ENCODE measurements at regions not wholly inside any gene's neighbourhood (a gene's known extent, or its start where the extent isn't known, plus 50 kb on each side); places are given as distances from the start of the nearest gene placed in this dataset.

- DNase-seq = peak; percentile 3
Measured at GRCh38 chr10:43992816-43993215, 344.1 kb upstream of the ZNF32 start.

GRCh38 chr10:43986374-43986773 is 337.7 kb upstream of the ZNF32 start:
- DNase-seq = no peak

- DNase-seq = no peak
Measured at GRCh38 chr10:43985941-43986340, 337.3 kb upstream of the ZNF32 start.

GRCh38 chr10:43983856-43984271 is 335.2 kb upstream of the ZNF32 start:
- DNase-seq = no peak

GRCh38 chr10:43983405-43983804 is 334.7 kb upstream of the ZNF32 start:
- no peak for DNase-seq

GRCh38 chr10:43982250-43982649 is 333.6 kb upstream of the ZNF32 start:
- peak; percentile 6 for DNase-seq

GRCh38 chr10:43981696-43982095 is 333.0 kb upstream of the ZNF32 start:
- no peak for DNase-seq

GRCh38 chr10:43981232-43981631 is 332.6 kb upstream of the ZNF32 start:
- peak; percentile 8 for DNase-seq

GRCh38 chr10:43980715-43981114 is 332.0 kb upstream of the ZNF32 start:
- peak; percentile 15 for DNase-seq

- DNase-seq = peak; percentile 29
Measured at GRCh38 chr10:43980313-43980712, 331.6 kb upstream of the ZNF32 start.

- peak; percentile 1 for DNase-seq
Measured at GRCh38 chr10:43979551-43979950, 330.9 kb upstream of the ZNF32 start.

GRCh38 chr10:43978936-43979335 is 330.3 kb upstream of the ZNF32 start:
- DNase-seq = peak; percentile 9

- DNase-seq = peak; percentile 10
Measured at GRCh38 chr10:43978091-43978490, 329.4 kb upstream of the ZNF32 start.

GRCh38 chr10:43976292-43976691 is 327.6 kb upstream of the ZNF32 start:
- peak; percentile 0 for DNase-seq

GRCh38 chr10:43973801-43974200 is 325.1 kb upstream of the ZNF32 start:
- peak; percentile 12 for DNase-seq

GRCh38 chr10:43972976-43973647 is 324.4 kb upstream of the ZNF32 start:
- DNase-seq = peak; percentile 24

GRCh38 chr10:43971981-43972380 is 323.3 kb upstream of the ZNF32 start:
- DNase-seq = peak; percentile 4

GRCh38 chr10:43971306-43971705 is 322.6 kb upstream of the ZNF32 start:
- peak; percentile 5 for DNase-seq

- peak; percentile 18 for DNase-seq
Measured at GRCh38 chr10:43970717-43971116, 322.0 kb upstream of the ZNF32 start.

- peak; percentile 12 for DNase-seq
Measured at GRCh38 chr10:43970018-43970698, 321.5 kb upstream of the ZNF32 start.

- DNase-seq = peak; percentile 11
Measured at GRCh38 chr10:43969506-43969905, 320.8 kb upstream of the ZNF32 start.

GRCh38 chr10:43968961-43969360 is 320.3 kb upstream of the ZNF32 start:
- peak; percentile 14 for DNase-seq

- DNase-seq = peak; percentile 4
Measured at GRCh38 chr10:43968076-43968475, 319.4 kb upstream of the ZNF32 start.

GRCh38 chr10:43966571-43966965 is 317.9 kb upstream of the ZNF32 start:
- DNase-seq = peak; percentile 8
